Loucy (cell line): ENCODE measurements at regions not wholly inside any gene's neighbourhood (a gene's known extent, or its start where the extent isn't known, plus 50 kb on each side); places are given as distances from the start of the nearest gene placed in this dataset.
A peak's percentile ranks its signal among the peaks of the same experiment; 100 is the strongest.

Experiments
- H2AFZ ChIP-seq: fragments of 200-600 bp; sonication (generic); 2 replicates; pipeline ENCODE4 v1.6.0; 2016; ENCODE audit warnings: antibody characterized with exemption, mild to moderate bottlenecking, low read length, moderate library complexity
- H3F3A ChIP-seq: fragments of 200-600 bp; 2 replicates; pipeline ENCODE4 v1.6.0; 2016; ENCODE audit warnings: antibody characterized with exemption, low read depth, mild to moderate bottlenecking
- H3K27me3 ChIP-seq: fragments of 200-600 bp; sonication (generic); 2 replicates; pipeline ENCODE4 v1.6.1; 2014; ENCODE audit warnings: low read length, mild to moderate bottlenecking; ENCODE audit not compliant: insufficient read depth, poor library complexity, severe bottlenecking
- H3K36me3 ChIP-seq: fragments of 200-600 bp; sonication (generic); 2 replicates; pipeline ENCODE4 v1.6.1; 2016; ENCODE audit warnings: low read length; ENCODE audit not compliant: insufficient read depth
- H3K4me1 ChIP-seq: fragments of 200-600 bp; sonication (generic); 2 replicates; pipeline ENCODE4 v1.5.1; 2014; ENCODE audit warnings: low read length, mild to moderate bottlenecking; ENCODE audit not compliant: insufficient read depth, poor library complexity, severe bottlenecking
- H3K4me2 ChIP-seq: fragments of 200-600 bp; sonication (generic); 2 replicates; pipeline ENCODE4 v1.6.0; 2014; ENCODE audit warnings: antibody characterized with exemption, low read length, low read depth, mild to moderate bottlenecking; ENCODE audit not compliant: poor library complexity, severe bottlenecking
- H3K4me3 ChIP-seq: fragments of 200-600 bp; sonication (generic); 2 replicates; pipeline ENCODE4 v1.5.1; 2014; ENCODE audit warnings: low read length, mild to moderate bottlenecking, mixed read lengths; ENCODE audit not compliant: poor library complexity, severe bottlenecking
- H3K79me2 ChIP-seq: fragments of 200-600 bp; sonication (generic); 2 replicates; pipeline ENCODE4 v1.6.1; 2014; ENCODE audit warnings: low read length; ENCODE audit not compliant: insufficient read depth
- H3K9ac ChIP-seq: fragments of 200-600 bp; sonication (generic); 2 replicates; pipeline ENCODE4 v1.6.0; 2014; ENCODE audit warnings: mild to moderate bottlenecking, low read depth, low read length, moderate library complexity; ENCODE audit not compliant: poor library complexity, severe bottlenecking
- H3K9me2 ChIP-seq: fragments of 200-600 bp; sonication (generic); replicated peaks from 2 replicates; pipeline ENCODE4 v1.6.1; 2016; ENCODE audit warnings: low read depth, low read length, mixed read lengths
- H3K9me3 ChIP-seq: fragments of 200-600 bp; sonication (generic); 2 replicates; pipeline ENCODE4 v1.6.1; 2014; ENCODE audit warnings: mild to moderate bottlenecking, antibody characterized with exemption, low read length, low read depth; ENCODE audit not compliant: insufficient read depth
- H4K20me1 ChIP-seq: fragments of 200-600 bp; sonication (generic); 2 replicates; pipeline ENCODE4 v1.6.0; 2014; ENCODE audit warnings: antibody characterized with exemption, low read length, mild to moderate bottlenecking; ENCODE audit not compliant: insufficient read depth, poor library complexity, severe bottlenecking
- EZH2phosphoT487 ChIP-seq: fragments of 200-600 bp; IDR thresholded peaks from 2 replicates; pipeline ENCODE4 v1.6.1; 2018; ENCODE audit warnings: antibody characterized with exemption, mild to moderate bottlenecking, moderate library complexity, borderline replicate concordance
- TF ChIP-seq, protein P1 (sequence below): fragments of 200-600 bp; sonication (generic); conservative IDR thresholded peaks from 2 replicates; pipeline ENCODE4 v1.5.1; 2014; ENCODE audit warnings: mild to moderate bottlenecking, antibody characterized with exemption, low read length

DNA sequence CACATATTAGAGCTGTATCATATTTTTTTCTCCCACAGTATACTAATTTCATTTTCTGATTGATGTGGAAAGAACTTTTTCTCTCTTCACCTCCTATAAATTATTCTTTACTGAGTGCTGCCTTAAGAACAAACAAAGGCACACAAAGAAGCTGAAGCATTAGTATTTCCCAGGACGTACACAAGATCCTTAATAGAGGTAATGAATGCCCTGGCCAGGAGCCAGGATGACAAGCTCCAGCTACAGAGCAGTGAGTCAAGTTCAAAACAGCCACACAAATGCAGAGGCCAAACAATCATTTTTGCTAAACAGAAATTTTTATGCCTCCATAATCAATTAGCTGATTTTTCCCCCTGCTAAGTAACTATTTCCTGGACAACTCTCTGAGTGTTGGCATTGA, 639.6 kb downstream of the EPHA7 start:
- Histone ChIP-seq H3F3A (no peaks in the 10 kb centered on the region), H2AFZ (no peak overlapping the region), H3K36me3 (no peaks in the 10 kb centered on the region), H3K4me3 (no peak overlapping the region), H3K9ac (no peak overlapping the region), H3K27me3 (no peaks in the 10 kb centered on the region), H3K9me2 (no peaks in the 10 kb centered on the region), H3K4me2 (no peak overlapping the region), H3K4me1 (no peaks in the 10 kb centered on the region), H3K79me2 (no peaks in the 10 kb centered on the region), H4K20me1 (no peaks in the 10 kb centered on the region), H3K9me3 (no peaks in the 10 kb centered on the region)
- TF ChIP-seq, protein P1, sequence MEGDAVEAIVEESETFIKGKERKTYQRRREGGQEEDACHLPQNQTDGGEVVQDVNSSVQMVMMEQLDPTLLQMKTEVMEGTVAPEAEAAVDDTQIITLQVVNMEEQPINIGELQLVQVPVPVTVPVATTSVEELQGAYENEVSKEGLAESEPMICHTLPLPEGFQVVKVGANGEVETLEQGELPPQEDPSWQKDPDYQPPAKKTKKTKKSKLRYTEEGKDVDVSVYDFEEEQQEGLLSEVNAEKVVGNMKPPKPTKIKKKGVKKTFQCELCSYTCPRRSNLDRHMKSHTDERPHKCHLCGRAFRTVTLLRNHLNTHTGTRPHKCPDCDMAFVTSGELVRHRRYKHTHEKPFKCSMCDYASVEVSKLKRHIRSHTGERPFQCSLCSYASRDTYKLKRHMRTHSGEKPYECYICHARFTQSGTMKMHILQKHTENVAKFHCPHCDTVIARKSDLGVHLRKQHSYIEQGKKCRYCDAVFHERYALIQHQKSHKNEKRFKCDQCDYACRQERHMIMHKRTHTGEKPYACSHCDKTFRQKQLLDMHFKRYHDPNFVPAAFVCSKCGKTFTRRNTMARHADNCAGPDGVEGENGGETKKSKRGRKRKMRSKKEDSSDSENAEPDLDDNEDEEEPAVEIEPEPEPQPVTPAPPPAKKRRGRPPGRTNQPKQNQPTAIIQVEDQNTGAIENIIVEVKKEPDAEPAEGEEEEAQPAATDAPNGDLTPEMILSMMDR, result no peak

DNA sequence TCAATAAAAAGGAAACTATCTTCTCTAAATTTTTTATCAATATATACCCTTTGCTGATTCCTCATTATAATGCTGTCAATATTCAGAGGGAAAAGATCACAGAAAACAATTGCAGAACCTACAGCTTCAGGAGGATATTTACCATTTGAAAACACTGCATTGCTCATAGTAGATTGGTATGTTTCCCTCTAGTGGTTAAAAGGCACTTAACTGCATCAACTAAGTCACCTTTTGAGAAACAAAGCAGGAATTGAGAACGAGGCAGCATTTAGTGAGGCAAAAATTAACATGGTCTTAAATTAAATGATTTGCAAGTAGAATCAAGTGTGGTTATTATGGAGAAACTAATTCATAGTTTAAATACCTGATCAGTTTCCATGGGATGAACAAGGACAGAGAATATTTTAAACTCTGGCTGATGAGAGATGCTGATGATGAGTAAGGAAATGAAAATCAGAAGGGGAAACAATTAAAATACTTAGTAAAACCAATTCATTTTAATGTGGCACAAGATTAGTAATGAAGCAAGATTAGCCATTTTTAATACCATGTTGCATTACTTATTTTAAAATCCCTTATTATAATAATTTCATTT, 642.1 kb downstream of the EPHA7 start:
- Histone ChIP-seq H3F3A (no peaks in the 10 kb centered on the region), H2AFZ (no peak overlapping the region), H3K27me3 (no peaks in the 10 kb centered on the region), H3K4me2 (no peak overlapping the region), H3K9me3 (no peaks in the 10 kb centered on the region), H3K9me2 (no peaks in the 10 kb centered on the region), H3K36me3 (no peaks in the 10 kb centered on the region), H4K20me1 (no peaks in the 10 kb centered on the region), H3K9ac (no peak overlapping the region), H3K4me3 (no peak overlapping the region), H3K4me1 (no peaks in the 10 kb centered on the region), H3K79me2 (no peaks in the 10 kb centered on the region)
- TF ChIP-seq, protein P1, result peak; percentile 70
- no peak for TF ChIP-seq EZH2phosphoT487

DNA sequence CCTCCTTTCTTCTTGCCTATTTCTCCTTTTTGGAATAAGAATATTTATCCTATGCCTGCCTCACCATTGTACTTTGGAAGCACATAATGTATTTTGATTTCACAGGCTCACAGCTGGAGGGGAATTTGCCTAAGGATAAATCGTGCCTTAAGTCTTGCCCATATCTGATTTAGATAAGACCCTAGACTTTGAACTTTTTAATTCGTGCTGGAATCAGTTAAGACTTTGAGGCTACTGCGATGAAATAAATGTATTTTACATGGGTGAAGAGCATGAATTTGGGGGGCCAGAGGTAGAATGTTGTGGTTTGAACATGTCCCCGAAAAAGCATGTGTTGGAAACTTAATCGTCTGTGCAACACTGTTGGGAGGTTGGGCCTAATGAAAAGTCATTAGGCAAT, 648.8 kb downstream of the EPHA7 start:
- Histone ChIP-seq H3K9me2 (no peaks in the 10 kb centered on the region), H3K27me3 (no peaks in the 10 kb centered on the region), H3K9ac (no peak overlapping the region), H3K4me1 (no peaks in the 10 kb centered on the region), H4K20me1 (no peaks in the 10 kb centered on the region), H3K4me2 (no peak overlapping the region), H3F3A (no peaks in the 10 kb centered on the region), H3K36me3 (no peaks in the 10 kb centered on the region), H3K9me3 (no peaks in the 10 kb centered on the region), H2AFZ (no peak overlapping the region), H3K79me2 (no peaks in the 10 kb centered on the region), H3K4me3 (no peak overlapping the region)
- no peak for TF ChIP-seq EZH2phosphoT487
- TF ChIP-seq, protein P1, result no peak
